Liver (tissue), 8 donors: ENCODE measurements at regions not wholly inside any gene's neighbourhood (a gene's known extent, or its start where the extent isn't known, plus 50 kb on each side); places are given as distances from the start of the nearest gene placed in this dataset.

Experiments
- DNase-seq: peaks from one replicate; pipeline ENCODE4 v3.0.0-alpha.2; 2017; ENCODE audit warnings: low spot score
- H3K27ac ChIP-seq, 2 donors: one replicate each; pipeline ENCODE4 v1.7.0; 2013; ENCODE audit warnings: inconsistent platforms in 2 of 2, low read length in 2 of 2, control low read depth in 1 of 2, low read depth in 1 of 2, mild to moderate bottlenecking in 1 of 2
- H3K27me3 ChIP-seq, 4 donors: one replicate each; pipeline versions ENCODE4 v1.6.1 to v1.7.0; 2013; ENCODE audit warnings: low read length in 3 of 4, inconsistent platforms in 1 of 4, mild to moderate bottlenecking in 1 of 4, moderate library complexity in 1 of 4; ENCODE audit not compliant: control insufficient read depth in 4 of 4, insufficient read depth in 4 of 4
- H3K36me3 ChIP-seq, 4 donors: one replicate each; pipeline versions ENCODE4 v1.6.1 to v1.7.0; 2013; ENCODE audit warnings: low read length in 3 of 4, mild to moderate bottlenecking in 3 of 4, low read depth in 1 of 4, moderate library complexity in 1 of 4; ENCODE audit not compliant: control insufficient read depth in 4 of 4, insufficient read depth in 3 of 4
- H3K4me1 ChIP-seq, 4 donors: one replicate each; pipeline versions ENCODE4 v1.6.1 to v1.7.0; 2013; ENCODE audit warnings: low read length in 3 of 4, mild to moderate bottlenecking in 3 of 4, moderate library complexity in 1 of 4; ENCODE audit not compliant: control insufficient read depth in 4 of 4, insufficient read depth in 4 of 4
- H3K4me3 ChIP-seq, 3 donors: one replicate each; pipeline versions ENCODE4 v1.6.1 to v1.7.0; 2013; ENCODE audit warnings: low read length in 3 of 3, control low read depth in 1 of 3, low read depth in 1 of 3, mild to moderate bottlenecking in 1 of 3
- H3K9ac ChIP-seq, 2 donors: one replicate each; pipeline ENCODE4 v1.7.0; 2013; ENCODE audit warnings: low read length in 2 of 2, mild to moderate bottlenecking in 2 of 2, moderate library complexity in 2 of 2, control low read depth in 1 of 2, low read depth in 1 of 2
- H3K9me3 ChIP-seq, 4 donors: one replicate each; pipeline versions ENCODE4 v1.6.1 to v1.7.0; 2013; ENCODE audit warnings: low read length in 3 of 4; ENCODE audit not compliant: control insufficient read depth in 4 of 4
- CTCF ChIP-seq: fragments of 150-350 bp; IDR thresholded peaks from 2 replicates; pipeline ENCODE4 v1.5.1; 2017; ENCODE audit warnings: improper control_type of control experiment, low read depth, low read length; ENCODE audit not compliant: missing input control
- FOXA1 ChIP-seq: IDR thresholded peaks from 2 replicates; pipeline ENCODE4 v1.6.1; 2016; ENCODE audit warnings: antibody characterized with exemption
- FOXA2 ChIP-seq: IDR thresholded peaks from 2 replicates; pipeline ENCODE4 v1.6.1; 2016; ENCODE audit warnings: antibody characterized with exemption
- GABPA ChIP-seq, 2 donors: IDR thresholded peaks in 1 of 2; conservative IDR thresholded peaks in 1 of 2; 2 replicates each; pipeline ENCODE4 v1.6.1; 2016; ENCODE audit warnings: antibody characterized with exemption in 2 of 2, mild to moderate bottlenecking in 1 of 2, moderate library complexity in 1 of 2
- NR2F2 ChIP-seq: IDR thresholded peaks from 2 replicates; pipeline ENCODE4 v1.6.1; 2016; ENCODE audit warnings: antibody characterized with exemption
- RAD21 ChIP-seq, 2 donors: IDR thresholded peaks; 2 replicates each; pipeline ENCODE4 v1.6.1; 2016; ENCODE audit warnings: antibody characterized with exemption in 2 of 2, mild to moderate bottlenecking in 2 of 2
- REST ChIP-seq: IDR thresholded peaks from 2 replicates; pipeline ENCODE4 v1.6.1; 2016; ENCODE audit warnings: antibody characterized with exemption, mild to moderate bottlenecking
- SP1 ChIP-seq: IDR thresholded peaks from 2 replicates; pipeline ENCODE4 v1.6.1; 2018; ENCODE audit warnings: antibody characterized with exemption, mild to moderate bottlenecking
- YY1 ChIP-seq: IDR thresholded peaks from 2 replicates; pipeline ENCODE4 v1.6.1; 2016; ENCODE audit warnings: antibody characterized with exemption, mild to moderate bottlenecking
- ZBTB33 ChIP-seq: IDR thresholded peaks from 2 replicates; pipeline ENCODE4 v1.6.1; 2016; ENCODE audit warnings: antibody characterized with exemption
- WGBS: extraction: QIAGEN DNeasy Blood & Tissue Kit; methylation state at CpG from one replicate; pipeline ENCODE4 v1.1.7; 2013; 5-methylcytosine and 5-hydroxymethylcytosine counted together
- donor health status: healthy.
- donor health status: healthy.
- donor health status: healthy.
- donor health status: healthy.
- donor health status: healthy.

GRCh38 chr10:130757271-130757670, 554.2 kb downstream of the TCERG1L start:
- no peak for TF ChIP-seq ZBTB33
- TF ChIP-seq FOXA2, result no peak
- 69% methylated on average over 5 of the region's 5 CpGs for WGBS
- Histone ChIP-seq H3K4me3 (no peak overlapping the region), H3K36me3 (no peaks in the 10 kb centered on the region), H3K9me3 (peaks cover 0 to 3% (median 0%) of the 10 kb centered on the region in 4 donors), H3K27me3 (no peaks in the 10 kb centered on the region), H3K4me1 (no peaks in the 10 kb centered on the region), H3K9ac (no peak overlapping the region), H3K27ac (no peak overlapping the region)
- no peak for DNase-seq

- 79% methylated on average over 17 of the region's 17 CpGs for WGBS
- TF ChIP-seq SP1 (no peak), YY1 (no peak), ZBTB33 (no peak)
- no peak for DNase-seq
Observed at GRCh38 chr10:130757821-130758489, 553.6 kb downstream of the TCERG1L start.

GRCh38 chr10:130758529-130758928, 553.0 kb downstream of the TCERG1L start:
- no peak overlapping the region for H3K9ac ChIP-seq
- H3K27me3 ChIP-seq, result no peaks in the 10 kb centered on the region
- WGBS, result 79% methylated on average over 5 of the region's 5 CpGs
- H3K4me1 ChIP-seq, result no peaks in the 10 kb centered on the region
- H3K36me3 ChIP-seq, result no peaks in the 10 kb centered on the region
- H3K9me3 ChIP-seq, result peaks cover 0 to 3% (median 0%) of the 10 kb centered on the region in 4 donors
- H3K4me3 ChIP-seq, result no peak overlapping the region
- no peak for TF ChIP-seq GABPA (IDR thresholded peaks at IDR 0.05 in 1 of 2, conservative IDR thresholded peaks at IDR 0.05 in 1 of 2)
- no peak for TF ChIP-seq REST
- TF ChIP-seq NR2F2, result no peak
- no peak for TF ChIP-seq RAD21 (IDR thresholded peaks at IDR 0.05)
- TF ChIP-seq CTCF, result no peak
- TF ChIP-seq FOXA1, result no peak
- DNase-seq, result no peak
- no peak overlapping the region for H3K27ac ChIP-seq

More at GRCh38 chr10:130757821-130758489, 553.6 kb downstream of the TCERG1L start:
- no peak overlapping the region for H3K9ac ChIP-seq
- H3K27me3 ChIP-seq, result no peaks in the 10 kb centered on the region
- no peak overlapping the region for H3K4me3 ChIP-seq
- H3K27ac ChIP-seq, result no peak overlapping the region
- H3K36me3 ChIP-seq, result no peaks in the 10 kb centered on the region
- no peaks in the 10 kb centered on the region for H3K4me1 ChIP-seq
- H3K9me3 ChIP-seq, result peaks cover 0 to 3% (median 0%) of the 10 kb centered on the region in 4 donors
